Pancreas (tissue), 10 donors: ENCODE measurements at regions not wholly inside any gene's neighbourhood (a gene's known extent, or its start where the extent isn't known, plus 50 kb on each side); places are given as distances from the start of the nearest gene placed in this dataset.

Experiments used
- ATAC-seq, 4 donors: fragments of 200-7000 bp; cut with Tn5 transposase; one replicate each; pipeline versions ENCODE4 v1.8.0 to v1.9.1; 2020; ENCODE audit warnings: mild to moderate bottlenecking in 4 of 4, moderate library complexity in 4 of 4
- DNase-seq, 6 donors: peaks; one replicate each; pipeline ENCODE4 v3.0.0-alpha.2; 2020
- FAIRE-seq: peaks from 2 replicates; lab custom pipeline; 2012; peaks lifted over from hg19 to GRCh38; lab: Jason Lieb, UNC
- H3K27ac ChIP-seq, 4 donors: fragments of 200-600 bp; sonication (generic); 1 replicate in 3 of 4; 2 replicates in 1 of 4; pipeline versions ENCODE4 v1.5.0 to v1.8.0; 2020
- H3K27me3 ChIP-seq, 4 donors: fragments of 200-600 bp; one replicate each; pipeline ENCODE4 v1.8.0; 2021
- H3K36me3 ChIP-seq, 3 donors: fragments of 200-600 bp; sonication (generic) in 1 of 3; one replicate each; pipeline versions ENCODE4 v1.5.0 to v1.8.0; 2020 to 2021
- H3K4me1 ChIP-seq, 3 donors: fragments of 200-600 bp; one replicate each; pipeline ENCODE4 v1.8.0; 2021
- H3K4me3 ChIP-seq, 4 donors: fragments of 200-600 bp; sonication (generic) in 2 of 4; one replicate each; pipeline versions ENCODE4 v1.5.0 to v1.8.0; 2020 to 2021
- H3K9me3 ChIP-seq, 4 donors: fragments of 200-600 bp; one replicate each; pipeline ENCODE4 v1.8.0; 2021
- WGBS, 2 donors: extraction: QIAGEN DNeasy Blood & Tissue Kit; methylation state at CpG; one replicate each; pipeline ENCODE4 v1.1.7; 2013; 5-methylcytosine and 5-hydroxymethylcytosine counted together
- intact Hi-C, 3 donors: fragments of 100-400 bp; cut with DNase I; formaldehyde crosslinking; loops; one replicate each; pipeline versions ENCODE4 v1.11.1 to v1.14.2; 2022
- TF ChIP-seq, protein P1 (sequence below), 4 donors: fragments of 200-600 bp; sonication (generic) in 3 of 4; IDR thresholded peaks; one replicate each; pipeline versions ENCODE4 v1.5.0 to v1.8.0; 2021; ENCODE audit warnings: antibody characterized with exemption in 4 of 4
- donor health status: healthy with polysubstance abuse.
- donor health status: DM: no; HTN: no; CAD: no; lungs with moderate emphysema.
- donor health status: DM: no; HTN: no; CAD: no.
- donor health status: control.
- donor health status: control.
- donor health status: Bipolar disorder and iron deficiency.
- donor health status: DM: yes; HTN: yes; CAD: no.
- donor health status: DM: no; HTN: no; CAD: no.
- donor health status: DM: no; HTN: no; CAD: no.
- donor health status: DM: yes; HTN: yes; CAD: no.

DNA sequence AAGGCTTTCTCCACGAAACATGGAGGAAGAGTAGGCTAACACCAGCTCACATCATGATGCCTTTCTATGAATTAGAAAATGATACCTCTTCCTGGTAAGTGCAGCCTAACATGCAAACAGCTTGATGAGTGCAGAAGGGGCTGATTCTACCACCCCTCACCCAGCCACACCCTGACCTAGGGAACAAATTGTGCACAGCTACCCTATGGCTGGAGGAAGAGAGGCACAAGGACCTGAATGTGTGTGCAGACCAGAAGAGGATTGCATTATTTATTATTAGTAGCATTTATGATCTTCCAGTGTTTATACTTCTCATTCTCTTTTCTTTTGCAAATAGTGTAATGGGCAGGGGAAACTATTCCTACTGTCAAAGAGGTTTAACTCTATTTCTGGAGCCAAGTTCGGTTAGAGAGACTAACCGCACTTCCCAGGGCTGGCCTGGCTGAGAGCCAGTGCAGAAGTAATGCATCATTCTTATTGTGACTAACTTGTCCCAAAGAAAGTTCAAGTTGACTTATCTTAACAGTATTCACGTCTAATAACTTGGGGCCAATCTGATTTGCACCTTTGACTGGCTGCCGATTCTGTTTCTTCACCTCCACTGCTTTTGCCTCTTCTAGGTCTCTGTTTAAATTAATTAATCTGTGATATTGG is 237.5 kb downstream of the CD83 start:
- ATAC-seq, result peak in 1 of 4 donors; percentile 52
- DNase-seq, result peak in 2 of 6 donors; percentile 19 to 20
- Histone ChIP-seq H3K27me3 (no peaks in the 10 kb centered on the region), H3K4me3 (no peak overlapping the region), H3K36me3 (no peaks in the 10 kb centered on the region), H3K4me1 (no peaks in the 10 kb centered on the region), H3K9me3 (no peaks in the 10 kb centered on the region), H3K27ac (no peak overlapping the region)
- TF ChIP-seq, protein P1, sequence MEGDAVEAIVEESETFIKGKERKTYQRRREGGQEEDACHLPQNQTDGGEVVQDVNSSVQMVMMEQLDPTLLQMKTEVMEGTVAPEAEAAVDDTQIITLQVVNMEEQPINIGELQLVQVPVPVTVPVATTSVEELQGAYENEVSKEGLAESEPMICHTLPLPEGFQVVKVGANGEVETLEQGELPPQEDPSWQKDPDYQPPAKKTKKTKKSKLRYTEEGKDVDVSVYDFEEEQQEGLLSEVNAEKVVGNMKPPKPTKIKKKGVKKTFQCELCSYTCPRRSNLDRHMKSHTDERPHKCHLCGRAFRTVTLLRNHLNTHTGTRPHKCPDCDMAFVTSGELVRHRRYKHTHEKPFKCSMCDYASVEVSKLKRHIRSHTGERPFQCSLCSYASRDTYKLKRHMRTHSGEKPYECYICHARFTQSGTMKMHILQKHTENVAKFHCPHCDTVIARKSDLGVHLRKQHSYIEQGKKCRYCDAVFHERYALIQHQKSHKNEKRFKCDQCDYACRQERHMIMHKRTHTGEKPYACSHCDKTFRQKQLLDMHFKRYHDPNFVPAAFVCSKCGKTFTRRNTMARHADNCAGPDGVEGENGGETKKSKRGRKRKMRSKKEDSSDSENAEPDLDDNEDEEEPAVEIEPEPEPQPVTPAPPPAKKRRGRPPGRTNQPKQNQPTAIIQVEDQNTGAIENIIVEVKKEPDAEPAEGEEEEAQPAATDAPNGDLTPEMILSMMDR (IDR thresholded peaks at IDR 0.05), result no peak
- FAIRE-seq, result no peak
- intact Hi-C loops, result no loop called here
- 38 to 43% methylated on average over 5 of the region's 5 CpGs for WGBS, 2 donors

DNA sequence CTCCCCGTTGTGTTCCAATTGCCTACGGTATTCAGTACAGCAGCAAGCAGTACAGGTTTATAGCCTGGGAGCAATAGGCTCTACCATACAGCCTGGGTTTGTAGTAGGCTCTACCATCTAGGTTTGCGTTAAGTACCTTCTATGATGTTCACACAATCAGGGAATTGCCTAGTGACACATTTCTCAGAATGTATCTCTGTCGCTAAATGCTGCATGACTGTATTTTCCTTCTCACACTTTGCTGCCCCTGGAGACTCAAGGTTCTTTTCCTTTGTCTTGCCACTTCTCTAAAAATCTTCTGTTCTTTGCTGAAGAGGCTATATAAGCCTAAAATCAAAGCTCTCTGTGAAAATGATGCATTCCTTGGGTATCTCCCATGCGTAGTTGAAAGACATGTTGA is 241.9 kb downstream of the CD83 start:
- ATAC-seq (no peak), FAIRE-seq (no peak), DNase-seq (no peak)
- Histone ChIP-seq H3K36me3 (no peaks in the 10 kb centered on the region), H3K4me1 (no peaks in the 10 kb centered on the region), H3K9me3 (no peaks in the 10 kb centered on the region), H3K4me3 (no peak overlapping the region), H3K27me3 (peaks cover 0 to 2% (median 0%) of the 10 kb centered on the region in 4 donors), H3K27ac (no peak overlapping the region)
- intact Hi-C loops, result no loop called here
- TF ChIP-seq, protein P1 (IDR thresholded peaks at IDR 0.05), result no peak
- WGBS, 2 donors, result 89 to 91% methylated on average over 5 of the region's 5 CpGs

DNA sequence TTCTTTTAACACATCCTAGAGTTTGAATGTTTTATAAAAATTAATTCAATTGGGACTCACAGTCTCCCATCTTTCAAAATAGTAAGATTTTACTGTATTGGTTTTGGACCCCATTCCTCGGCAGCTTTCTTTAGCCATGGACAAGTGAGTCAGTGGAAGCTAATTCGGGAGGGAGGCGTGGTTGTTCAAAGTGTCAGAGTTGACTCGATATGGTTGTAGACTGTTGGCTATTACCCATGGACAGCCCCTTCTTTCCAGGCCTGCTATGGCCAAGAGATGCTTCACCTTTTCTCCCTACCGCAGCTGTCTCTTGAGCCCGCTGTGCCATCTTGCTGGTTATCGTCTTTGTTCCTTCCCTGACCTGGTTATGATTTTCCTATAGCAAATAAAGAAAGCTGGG is 243.0 kb downstream of the CD83 start:
- TF ChIP-seq, protein P1 (IDR thresholded peaks at IDR 0.05), result no peak
- H3K27me3 ChIP-seq, result peaks cover 0 to 2% (median 0%) of the 10 kb centered on the region in 4 donors

DNA sequence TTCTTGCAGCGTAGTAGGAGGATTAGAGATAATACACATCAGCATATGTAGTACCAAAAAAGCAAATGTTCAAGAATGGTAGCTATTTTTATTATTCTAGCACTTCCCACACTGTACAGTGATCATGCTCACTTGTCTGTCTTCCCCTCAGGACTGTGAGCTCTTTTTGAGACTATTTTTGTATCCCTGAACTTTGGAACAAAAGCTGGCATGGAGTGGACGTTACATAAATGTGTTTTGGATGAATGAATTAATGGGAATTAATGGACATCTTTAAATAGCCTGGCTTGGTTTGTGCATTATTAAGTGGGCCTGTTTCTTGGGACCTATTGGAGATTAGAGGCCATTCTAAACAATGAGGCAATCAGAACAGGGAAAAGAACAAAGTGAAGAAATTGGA is 243.7 kb downstream of the CD83 start:
- intact Hi-C loops, result no loop called here
- Histone ChIP-seq H3K27ac (no peak overlapping the region), H3K4me3 (no peak overlapping the region), H3K9me3 (no peaks in the 10 kb centered on the region), H3K4me1 (no peaks in the 10 kb centered on the region), H3K27me3 (peaks cover 0 to 2% (median 0%) of the 10 kb centered on the region in 4 donors), H3K36me3 (no peaks in the 10 kb centered on the region)
- ATAC-seq (no peak), FAIRE-seq (no peak), DNase-seq (no peak)
- TF ChIP-seq, protein P1 (IDR thresholded peaks at IDR 0.05), result no peak
- 68 to 75% methylated on average over 2 of the region's 2 CpGs for WGBS, 2 donors

More for the DNA sequence above, 243.0 kb downstream of the CD83 start:
- ATAC-seq, result no peak
- DNase-seq, result no peak
- FAIRE-seq, result no peak
- no peaks in the 10 kb centered on the region for H3K36me3 ChIP-seq
- H3K9me3 ChIP-seq, result no peaks in the 10 kb centered on the region
- H3K4me1 ChIP-seq, result no peaks in the 10 kb centered on the region
- H3K27ac ChIP-seq, result no peak overlapping the region
- 86 to 96% methylated on average over 7 of the region's 7 CpGs for WGBS, 2 donors
- no peak overlapping the region for H3K4me3 ChIP-seq
- intact Hi-C loops, result no loop called here

DNA sequence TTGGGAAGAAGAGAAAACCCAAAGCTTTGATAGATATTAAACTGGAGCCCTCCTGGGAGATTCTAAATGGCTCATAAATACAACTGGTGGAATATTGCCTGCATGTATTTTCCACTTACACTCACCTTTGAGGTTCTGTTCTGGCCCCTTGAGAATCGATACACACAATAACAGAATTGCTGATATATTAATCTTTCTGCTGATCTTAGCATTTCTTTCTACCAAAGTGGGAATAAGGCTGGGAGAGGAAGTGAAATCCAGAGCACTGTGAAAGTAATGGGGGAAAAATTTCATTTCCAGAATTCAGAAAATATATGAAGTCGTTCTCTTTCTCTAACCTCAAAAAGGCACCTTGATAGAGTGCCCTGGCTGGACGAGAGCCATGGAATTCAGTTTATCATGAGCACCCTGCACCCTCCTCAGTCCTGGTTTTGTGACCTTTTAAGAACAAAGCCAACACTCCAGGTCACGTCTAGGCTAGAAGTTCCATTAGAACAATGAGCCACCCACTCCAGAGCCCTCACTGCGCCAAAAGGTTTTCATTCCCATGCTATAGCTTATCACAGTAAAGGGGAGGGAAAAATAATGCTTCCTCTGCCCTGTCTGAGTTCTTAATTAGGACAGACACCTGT is 244.5 kb downstream of the CD83 start:
- no peak for ATAC-seq

More for the DNA sequence above, 244.5 kb downstream of the CD83 start:
- no peaks in the 10 kb centered on the region for H3K36me3 ChIP-seq
- TF ChIP-seq, protein P1 (IDR thresholded peaks at IDR 0.05), result no peak
- H3K9me3 ChIP-seq, result no peaks in the 10 kb centered on the region
- H3K27ac ChIP-seq, result no peak overlapping the region
- no peak for FAIRE-seq
- no peak overlapping the region for H3K4me3 ChIP-seq
- intact Hi-C loops, result no loop called here
- peaks cover 0 to 2% (median 0%) of the 10 kb centered on the region in 4 donors for H3K27me3 ChIP-seq
- no peaks in the 10 kb centered on the region for H3K4me1 ChIP-seq
- WGBS, 2 donors, result 66 to 73% methylated on average over 5 of the region's 5 CpGs
- DNase-seq, result no peak
